NCI-H2029 (cell line): ENCODE measurements at regions not wholly inside any gene's neighbourhood (a gene's known extent, or its start where the extent isn't known, plus 50 kb on each side); places are given as distances from the start of the nearest gene placed in this dataset.
"Not testable (repeated sequence)": the region's sequence is repeated elsewhere in the genome, so short reads cannot be mapped to it uniquely, and the experiment has no call there.

Experiments used
- DNase-seq: peaks from one replicate; lab custom pipeline; 2025; lab: John Stamatoyannopoulos, UW

DNA sequence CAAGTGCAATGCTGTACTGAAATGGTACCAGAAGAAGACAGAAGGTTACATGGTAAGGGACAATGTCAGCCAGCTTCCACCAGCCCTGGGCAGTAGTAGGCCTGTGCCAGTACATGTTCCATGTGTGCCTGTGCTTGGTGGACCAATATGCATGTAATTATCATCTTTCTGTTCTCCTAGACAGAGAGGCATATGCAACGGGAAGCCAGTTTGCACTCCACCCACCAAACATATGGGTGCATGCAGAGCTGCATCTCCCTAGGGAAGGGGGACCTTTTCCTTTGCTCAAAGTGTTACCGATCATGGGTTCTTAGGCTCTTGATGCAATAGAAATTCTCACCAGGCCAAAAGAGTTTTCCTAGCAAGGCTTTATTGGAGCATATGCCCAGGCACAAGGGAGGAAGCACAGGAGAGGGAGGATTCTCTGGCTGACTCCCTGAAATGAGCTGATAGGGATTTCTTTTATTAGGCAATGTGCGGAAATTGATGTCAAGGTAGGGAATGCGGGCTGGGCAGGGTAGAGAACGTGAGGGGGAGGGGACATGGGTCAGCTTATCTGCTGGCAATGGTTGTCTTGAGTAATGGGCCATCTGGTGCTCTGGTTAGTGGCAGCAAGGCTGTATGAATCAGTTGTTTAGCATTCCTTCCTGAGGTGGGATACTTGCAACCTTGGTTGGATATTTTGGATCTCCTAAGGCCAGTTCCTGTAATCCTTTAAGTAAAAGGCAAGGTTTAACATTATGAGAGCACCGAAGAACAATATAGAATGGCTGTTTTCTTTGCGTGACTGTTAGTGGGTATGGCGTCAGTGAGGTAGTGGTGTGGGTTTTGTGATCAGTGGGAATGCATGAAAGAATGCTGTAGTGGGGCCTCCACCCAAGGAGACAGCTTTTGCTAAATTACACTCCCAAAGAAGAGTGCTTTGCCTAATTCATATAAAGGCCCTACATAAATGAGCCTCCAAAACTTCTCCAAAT, 102.5 kb downstream of the CDRT15L2 start:
- DNase-seq, result not testable (repeated sequence)

DNA sequence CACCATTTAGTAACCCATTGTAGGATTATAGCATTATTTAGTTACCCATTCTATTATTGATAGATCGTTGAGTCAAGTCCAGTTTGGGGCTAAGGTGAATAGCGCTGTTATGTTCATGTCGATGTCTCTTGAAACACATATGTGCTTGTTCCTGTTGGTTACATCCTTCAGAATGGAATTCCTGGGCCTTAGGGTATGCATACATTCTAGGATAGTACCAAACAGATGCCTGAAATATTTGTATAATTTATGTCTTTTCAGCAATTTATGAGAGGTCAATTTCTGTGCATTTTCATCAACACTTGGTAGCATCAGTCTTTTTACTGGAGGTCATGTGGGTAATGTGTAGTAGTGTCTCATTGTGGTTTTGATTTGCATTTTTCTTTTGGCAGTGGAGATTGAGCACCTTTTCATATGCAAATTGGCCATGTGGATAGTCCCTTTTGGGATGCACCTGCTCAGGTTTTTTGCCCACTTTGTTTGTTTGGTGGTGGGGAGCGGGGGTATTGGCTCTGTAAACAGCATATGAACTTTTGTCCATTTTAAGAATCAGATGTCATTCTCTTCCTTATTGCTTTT, 104.2 kb downstream of the CDRT15L2 start:
- not testable (repeated sequence) for DNase-seq

DNA sequence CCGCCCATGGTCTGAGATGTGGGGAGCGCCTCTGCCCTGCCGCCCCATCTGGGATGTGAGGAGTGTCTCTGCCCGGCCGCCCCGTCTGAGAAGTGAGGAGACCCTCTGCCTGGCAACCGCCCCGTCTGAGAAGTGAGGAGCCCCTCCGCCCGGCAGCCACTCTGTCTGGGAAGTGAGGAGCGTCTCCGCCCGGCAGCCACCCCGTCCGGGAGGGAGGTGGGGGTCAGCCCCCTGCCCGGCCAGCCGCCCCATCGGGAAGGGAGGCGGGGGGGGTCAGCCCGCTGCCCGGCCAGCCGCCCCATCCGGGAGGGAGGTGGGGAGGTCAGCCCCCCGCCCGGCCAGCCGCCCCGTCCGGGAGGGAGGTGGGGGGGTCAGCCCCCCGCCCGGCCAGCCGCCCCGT, 105.5 kb downstream of the CDRT15L2 start:
- DNase-seq, result not testable (repeated sequence)

DNA sequence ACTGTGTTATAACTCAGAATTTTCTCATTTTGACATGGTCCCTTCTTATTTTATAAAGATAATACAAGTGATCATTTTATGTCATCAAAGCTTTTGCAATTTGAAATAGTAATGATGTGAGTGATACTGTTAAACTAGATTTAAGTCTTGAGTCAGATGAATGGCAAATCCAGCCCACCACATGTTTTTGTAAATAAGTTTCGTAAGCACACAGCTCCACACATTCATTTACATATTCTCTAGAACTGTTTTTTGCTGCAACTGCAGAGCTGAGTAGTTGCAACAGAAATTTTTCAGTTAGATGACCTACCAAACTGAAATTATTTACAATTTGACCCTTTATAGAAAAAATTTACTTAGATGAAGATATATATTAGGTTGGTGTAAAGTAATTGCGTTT, 108.1 kb downstream of the CDRT15L2 start:
- DNase-seq, result not testable (repeated sequence)

DNA sequence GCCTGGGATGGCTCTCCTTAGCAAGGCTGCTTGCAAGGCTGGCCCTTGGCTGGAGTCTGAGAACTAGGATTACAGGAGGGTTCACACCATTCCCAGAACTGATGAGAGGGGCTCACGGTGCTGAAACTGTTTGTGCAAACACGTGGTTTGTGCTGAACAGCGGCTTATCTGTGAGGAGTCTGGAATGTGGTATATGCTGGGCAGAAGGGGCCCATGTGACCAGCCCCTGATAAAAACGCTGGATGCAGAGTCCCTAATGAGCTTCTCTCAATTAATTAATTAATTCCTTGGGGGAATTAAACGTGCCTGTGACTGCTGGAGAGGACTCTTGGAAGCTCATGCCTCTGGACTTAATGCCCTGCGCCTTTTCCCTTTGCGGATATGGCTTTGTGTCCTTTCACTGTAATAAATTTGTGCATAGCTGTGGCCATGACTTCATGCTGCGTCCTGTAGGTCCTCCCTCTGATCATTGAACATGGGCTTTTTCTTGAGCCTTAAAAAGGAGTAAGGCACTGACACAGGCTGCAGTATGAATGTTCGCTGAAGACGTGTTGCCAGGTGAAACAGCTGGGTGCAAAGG, 109.7 kb downstream of the CDRT15L2 start:
- DNase-seq, result not testable (repeated sequence)

DNA sequence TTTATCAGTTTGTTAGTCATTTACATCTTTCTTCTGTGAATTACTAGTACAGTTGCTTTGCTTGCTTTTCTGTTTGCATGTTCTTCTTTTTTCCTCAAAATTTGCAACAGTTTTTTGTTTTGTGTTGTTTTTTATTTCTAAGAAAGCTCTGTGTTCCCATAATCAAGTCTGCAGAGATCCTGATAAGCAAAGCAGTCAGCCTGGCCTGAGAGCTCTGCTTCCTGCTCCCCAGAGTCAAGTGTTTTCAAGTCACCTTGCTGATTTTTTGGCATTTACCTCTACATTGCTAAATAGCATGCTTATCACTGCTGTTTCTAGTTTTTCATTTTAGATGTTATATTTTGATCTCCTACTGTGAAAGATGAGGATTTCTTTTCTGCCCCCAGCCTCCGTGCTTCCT, 113.2 kb downstream of the CDRT15L2 start:
- DNase-seq, result not testable (repeated sequence)

DNA sequence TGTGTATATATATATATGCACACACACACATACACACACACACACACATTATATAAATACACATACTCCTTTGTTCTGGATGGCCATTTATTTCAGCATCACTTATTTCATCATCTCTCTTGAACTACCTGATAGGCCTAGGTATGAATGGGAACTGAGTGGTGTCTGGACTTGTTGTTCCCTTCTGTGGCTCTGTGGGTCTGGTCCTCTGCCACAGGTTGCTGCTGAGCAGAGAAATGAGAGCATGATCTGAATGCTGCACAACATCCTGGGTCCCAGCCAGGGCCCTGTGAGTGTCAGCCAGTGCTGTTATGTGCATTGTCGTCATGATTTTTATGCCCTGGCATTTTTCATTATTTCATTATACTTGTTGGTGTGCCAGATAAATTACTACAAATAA, 116.3 kb downstream of the CDRT15L2 start:
- not testable (repeated sequence) for DNase-seq

DNA sequence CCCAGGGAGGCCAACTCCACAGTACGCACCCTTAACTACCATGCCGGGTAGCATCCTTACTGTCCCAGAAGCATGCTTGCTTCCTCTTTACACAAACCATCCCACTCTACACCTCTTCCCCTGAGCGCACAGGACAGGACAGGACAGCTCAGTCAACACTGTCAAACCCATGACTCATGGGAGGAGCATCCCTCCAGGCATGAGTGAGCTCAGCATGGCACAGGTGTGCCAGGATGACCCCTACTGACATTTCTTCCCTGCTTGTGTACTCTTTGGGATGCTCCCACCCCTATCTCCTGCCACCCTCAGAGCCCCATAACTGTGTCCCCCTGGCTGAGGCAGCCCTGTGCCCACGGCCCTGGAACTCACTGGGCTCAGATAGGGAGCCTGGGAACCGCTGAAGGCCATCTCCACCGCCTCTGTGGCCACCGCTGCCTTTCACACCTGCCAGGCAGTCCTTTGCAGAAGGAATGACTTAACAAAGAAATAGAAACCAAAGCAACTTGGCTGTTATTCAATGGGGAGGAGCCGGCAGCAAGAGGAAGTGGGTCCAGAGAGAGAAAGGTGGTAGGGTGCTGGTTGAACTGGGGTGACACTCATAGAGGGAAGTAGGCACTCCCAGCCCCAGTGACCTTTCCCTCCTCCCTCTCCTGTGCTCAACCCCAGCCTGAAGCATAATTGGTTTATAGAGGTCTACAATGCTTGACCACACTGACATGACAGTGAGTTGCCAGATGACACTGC, 119.1 kb downstream of the CDRT15L2 start:
- not testable (repeated sequence) for DNase-seq

DNA sequence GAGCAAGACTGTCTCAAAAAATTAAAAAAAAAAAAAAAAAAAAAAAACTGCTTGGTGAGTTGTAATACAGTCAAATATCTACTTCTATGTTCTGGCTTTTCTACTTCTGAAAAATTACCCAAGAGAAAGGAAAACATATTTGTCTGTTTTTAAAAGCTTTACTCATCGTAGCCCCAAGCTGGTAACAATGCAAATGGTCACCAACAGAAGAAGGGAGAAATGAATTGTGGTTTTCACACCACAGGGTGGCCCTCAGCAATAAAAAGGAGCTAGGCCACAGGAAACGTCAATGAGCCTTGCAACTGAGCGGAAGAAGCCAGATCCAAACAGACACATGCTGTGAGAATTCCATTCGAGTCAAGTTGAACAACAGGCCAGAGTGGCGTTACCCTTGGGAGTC, 121.0 kb downstream of the CDRT15L2 start:
- DNase-seq, result not testable (repeated sequence)

DNA sequence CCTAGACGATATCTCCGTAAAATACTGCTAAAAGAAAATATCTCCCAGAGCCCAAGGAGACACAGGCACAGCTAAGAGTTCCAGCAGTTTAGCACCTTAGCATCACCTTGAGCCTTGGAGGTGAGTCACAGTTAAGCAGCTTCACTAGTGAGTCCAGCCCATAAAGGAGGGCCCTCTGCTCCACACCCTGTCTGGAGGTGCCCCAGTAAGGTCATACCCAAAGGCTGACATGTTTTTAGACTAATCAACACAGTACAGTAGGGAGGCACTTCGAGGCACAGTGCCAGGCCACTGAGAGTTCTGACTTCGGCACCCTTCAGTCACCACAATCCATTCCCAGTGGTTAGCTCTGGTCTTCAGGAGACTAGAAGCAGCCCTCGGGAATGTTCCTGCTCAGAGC, 121.8 kb downstream of the CDRT15L2 start:
- DNase-seq, result not testable (repeated sequence)

DNA sequence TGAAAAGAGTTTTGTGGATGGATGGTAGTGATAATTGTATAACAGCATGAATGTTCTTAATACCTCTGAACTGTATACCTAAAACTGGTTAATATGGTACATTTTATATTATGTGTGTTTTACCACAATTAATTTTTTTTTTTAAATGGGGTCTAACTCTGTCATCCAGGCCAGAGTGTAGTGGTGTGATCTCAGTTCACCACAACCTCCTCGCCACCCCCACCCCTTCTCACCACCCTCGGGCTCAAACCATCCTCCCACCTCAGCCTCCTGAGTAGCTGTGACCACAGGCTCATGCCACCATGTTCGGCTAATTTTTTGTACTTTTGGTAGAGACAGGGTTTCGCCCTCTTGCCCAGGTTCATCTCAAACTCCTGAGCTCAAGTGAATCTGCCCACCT, 123.2 kb downstream of the CDRT15L2 start:
- no peak for DNase-seq

DNA sequence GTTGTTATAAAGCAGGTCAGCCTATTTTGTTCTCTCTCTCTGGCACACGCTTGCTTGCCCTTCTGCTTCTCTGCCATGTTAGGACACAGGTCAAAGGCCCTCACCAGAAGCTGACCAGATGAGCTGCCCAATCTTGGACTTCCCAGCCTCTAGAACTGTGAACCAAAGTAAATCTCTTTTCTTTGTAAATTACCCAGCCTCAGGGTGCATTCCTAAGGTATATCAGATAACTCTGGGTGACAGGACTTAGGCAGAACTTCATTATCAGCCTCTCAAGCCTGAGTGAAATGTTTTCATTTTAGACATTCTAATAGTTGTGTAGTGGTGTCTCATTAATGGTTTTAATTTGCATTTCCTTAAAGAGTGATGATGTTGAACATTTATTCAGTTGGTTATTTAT, 124.3 kb downstream of the CDRT15L2 start:
- no peak for DNase-seq

DNA sequence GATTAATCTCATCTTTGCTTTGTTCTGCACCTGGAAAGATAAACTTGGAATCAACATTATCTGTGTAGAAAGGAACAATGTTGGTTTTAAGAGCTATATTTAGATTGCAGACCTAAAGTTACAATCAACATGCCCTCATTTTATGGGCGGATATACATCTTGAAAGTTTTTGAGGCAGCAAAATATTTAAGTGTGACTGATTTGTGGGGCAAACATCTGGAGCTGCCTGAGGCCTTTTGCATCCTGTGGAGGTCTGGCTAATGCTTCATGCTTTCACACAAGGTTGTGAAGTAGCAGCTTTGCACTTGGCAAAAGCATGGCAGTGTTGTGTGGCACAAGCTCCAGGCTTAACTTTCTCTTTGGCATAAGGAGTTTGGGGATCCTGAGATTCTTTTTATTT, 125.7 kb downstream of the CDRT15L2 start:
- not testable (repeated sequence) for DNase-seq

DNA sequence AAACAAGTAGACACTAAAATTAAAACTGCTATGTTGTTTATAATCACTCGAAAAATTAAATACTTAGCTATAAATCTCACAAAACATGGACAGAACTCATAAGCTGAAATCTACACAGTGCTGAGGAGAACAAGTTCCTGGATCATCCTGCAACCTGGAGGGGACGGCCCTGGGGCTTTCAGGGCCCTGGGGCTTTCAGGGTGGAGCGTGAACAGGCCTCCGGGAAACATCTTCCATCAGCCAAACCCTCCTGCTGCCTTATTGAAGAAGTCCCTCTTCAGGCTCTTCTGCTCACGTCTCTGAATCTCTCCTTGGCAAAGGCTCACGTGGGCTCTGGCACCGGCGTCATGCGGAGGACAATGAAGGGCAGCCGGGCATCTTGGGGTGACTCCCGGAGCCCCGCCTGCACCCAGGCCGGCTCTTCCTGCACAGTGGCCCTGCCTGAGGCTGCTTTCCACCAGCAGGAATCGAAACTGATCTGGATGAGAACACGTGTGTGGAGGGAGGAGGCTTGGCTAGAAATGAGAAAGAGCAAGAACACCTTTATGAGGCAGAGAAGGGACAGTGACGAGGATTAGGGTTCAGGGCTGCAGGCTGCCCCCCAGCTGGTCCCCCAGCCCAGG, 127.3 kb downstream of the CDRT15L2 start:
- DNase-seq, result no peak

DNA sequence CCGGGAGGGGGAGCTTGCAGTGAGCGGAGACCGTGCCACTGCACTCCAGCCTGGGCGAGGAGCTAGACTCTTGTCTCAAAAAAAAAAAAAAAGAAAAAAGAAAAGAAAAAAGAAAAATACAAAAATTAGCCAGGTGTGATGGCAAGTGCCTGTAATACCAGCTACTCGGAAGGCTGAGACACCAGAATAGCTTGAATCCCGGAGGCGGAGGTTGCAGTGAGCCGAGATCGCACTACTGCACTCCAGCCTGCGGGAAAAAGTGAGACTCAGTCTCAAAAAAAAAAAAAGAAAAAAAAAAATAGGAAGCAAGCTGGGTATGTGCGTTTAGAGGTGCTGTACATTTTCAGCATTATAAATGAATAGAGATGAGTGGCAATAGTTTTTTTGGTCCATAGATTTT, 129.3 kb downstream of the CDRT15L2 start:
- DNase-seq, result not testable (repeated sequence)

DNA sequence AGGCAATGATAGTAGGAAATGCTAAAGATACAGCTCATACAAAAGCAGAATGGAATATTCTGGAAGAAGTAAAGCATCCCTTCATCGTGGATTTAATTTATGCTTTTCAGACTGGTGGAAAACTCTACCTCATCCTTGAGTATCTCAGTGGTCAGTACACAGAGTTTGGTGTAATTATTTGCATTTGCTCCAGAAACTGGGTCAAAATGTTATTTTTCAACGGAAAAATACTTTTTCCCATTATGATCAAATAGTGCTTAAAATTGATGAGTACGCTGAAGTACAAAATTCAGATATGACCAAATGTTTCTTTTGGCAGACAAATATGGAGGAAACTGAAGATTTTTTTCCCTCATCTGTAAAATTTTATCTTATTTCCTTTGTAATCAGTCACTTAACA, 137.0 kb downstream of the CDRT15L2 start:
- DNase-seq, result not testable (repeated sequence)

DNA sequence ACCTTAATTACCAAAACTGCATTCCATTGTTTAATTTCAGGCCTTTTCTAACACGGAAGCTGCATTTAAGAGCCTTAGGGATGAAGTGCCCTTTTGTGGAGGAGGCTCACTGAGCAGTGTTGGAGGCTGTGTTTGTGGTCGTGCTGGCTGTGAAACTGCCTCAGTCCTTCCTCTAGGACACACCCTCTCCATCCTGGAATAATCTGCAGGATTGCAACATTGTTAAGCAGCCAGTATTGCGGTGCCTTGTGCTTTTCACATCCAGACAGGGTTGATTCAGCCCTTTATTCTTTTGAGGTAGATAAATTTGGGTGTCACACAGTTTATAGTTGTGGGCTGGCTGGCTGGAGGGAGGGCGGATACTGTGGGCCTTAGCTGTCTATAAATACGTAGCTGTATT, 141.6 kb downstream of the CDRT15L2 start:
- no peak for DNase-seq

DNA sequence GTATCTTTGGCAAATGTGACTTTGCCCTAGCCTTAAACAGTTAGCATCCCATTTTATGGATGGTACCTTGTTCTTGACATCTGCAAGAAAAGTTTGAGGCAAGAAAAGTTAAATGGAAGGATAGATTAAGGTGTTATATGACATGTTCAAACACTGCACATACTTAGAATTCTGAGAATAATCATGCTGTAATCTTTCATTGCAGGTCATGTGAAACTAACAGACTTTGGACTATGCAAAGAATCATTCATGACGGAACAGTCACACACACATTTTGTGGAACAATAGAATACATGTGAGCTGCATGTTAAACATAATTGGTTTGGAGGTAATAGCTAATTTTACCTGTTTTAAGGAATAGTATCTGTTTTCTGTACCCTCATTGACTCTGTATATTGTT, 144.9 kb downstream of the CDRT15L2 start:
- not testable (repeated sequence) for DNase-seq

DNA sequence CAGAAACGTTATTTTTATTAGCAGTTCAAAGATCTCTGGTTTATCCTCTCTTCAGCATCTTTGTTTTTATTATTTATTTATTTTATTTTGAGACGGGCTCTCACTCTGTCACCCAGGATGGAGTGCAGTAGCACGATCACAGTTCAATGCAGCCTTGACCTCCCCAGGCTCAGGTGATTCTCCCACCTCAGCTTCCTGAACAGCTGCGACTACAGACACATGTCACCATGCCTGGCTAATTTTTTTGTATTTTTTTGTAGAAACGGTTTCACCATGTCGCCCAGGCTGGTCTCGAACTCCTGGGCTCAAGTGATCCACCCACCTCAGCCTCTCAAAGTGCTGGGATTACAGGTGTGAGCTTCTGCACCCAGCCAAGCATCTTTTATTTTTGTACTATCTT, 147.7 kb downstream of the CDRT15L2 start:
- not testable (repeated sequence) for DNase-seq

DNA sequence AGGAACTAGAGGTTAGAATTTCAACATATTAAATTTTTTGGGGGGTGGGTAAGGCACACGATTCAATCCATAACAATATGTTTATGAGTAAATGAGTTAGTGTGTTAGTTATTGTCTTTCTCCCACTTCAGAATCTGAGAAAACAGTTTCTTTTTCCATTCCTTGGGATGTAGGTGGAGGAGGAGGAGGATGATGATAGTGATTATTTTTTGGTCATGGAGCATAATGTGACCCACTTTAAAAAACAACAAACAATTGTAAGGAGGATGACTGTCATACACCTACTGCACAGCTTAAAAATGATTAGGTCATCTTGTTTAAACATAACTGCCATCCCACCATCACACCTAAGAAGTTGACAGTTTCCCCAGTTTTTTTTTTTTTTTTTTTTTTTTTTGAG, 148.7 kb downstream of the CDRT15L2 start:
- no peak for DNase-seq

DNA sequence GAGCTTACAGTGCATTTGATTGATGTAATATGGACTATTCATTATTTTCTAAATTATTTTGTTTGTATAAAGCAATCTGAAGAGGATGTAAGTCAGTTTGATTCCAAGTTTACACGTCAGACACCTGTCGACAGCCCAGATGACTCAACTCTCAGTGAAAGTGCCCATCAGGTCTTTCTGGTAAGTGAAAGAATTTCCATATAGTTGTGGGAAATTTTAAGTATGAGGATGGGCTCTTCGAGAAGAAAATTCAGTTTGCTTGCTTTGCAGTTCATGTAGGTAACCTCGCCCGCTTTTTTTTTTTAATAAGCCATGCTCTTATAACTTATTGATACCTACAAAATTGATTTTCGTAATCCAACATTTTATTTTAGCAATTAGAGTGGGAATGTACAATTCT, 151.6 kb downstream of the CDRT15L2 start:
- DNase-seq, result not testable (repeated sequence)

DNA sequence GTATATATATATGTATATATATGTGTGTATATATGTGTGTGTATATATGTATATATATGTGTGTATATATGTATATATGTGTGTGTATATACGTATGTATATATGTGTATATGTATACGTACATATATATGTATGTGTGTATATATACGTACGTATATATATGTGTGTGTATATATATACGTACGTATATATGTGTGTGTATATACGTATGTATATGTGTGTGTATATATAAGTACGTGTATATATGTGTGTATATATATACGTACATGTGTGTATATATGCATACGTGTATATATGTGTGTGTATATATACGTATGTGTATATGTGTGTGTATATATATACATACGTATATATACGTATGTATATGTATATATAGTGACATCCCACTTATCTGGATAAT, 154.4 kb downstream of the CDRT15L2 start:
- no peak for DNase-seq
